ENCODE measurements at regions not wholly inside any gene's neighbourhood (a gene's known extent, or its start where the extent isn't known, plus 50 kb on each side); places are given as distances from the start of the nearest gene placed in this dataset.

GRCh38 chr9:108099854-108100253 lies 610.3 kb upstream of the KLF4 start:
- TF ChIP-seq EP300 (IDR thresholded peaks at IDR 0.05) (no peak), CTCF (IDR thresholded peaks at IDR 0.05) (no peak)
